Muscle layer of duodenum (tissue), 2 donors: ENCODE measurements at regions not wholly inside any gene's neighbourhood (a gene's known extent, or its start where the extent isn't known, plus 50 kb on each side); places are given as distances from the start of the nearest gene placed in this dataset.

Experiments
- H3K27ac ChIP-seq: one replicate; pipeline ENCODE4 v1.7.0; 2013; ENCODE audit warnings: mild to moderate bottlenecking, low read length
- H3K27me3 ChIP-seq: one replicate; pipeline ENCODE4 v1.7.0; 2013; ENCODE audit warnings: low read depth, mild to moderate bottlenecking, control low read depth, low read length
- H3K36me3 ChIP-seq, 2 donors: one replicate each; pipeline ENCODE4 v1.7.0; 2013; ENCODE audit warnings: low read length in 2 of 2, control low read depth in 1 of 2, mild to moderate bottlenecking in 1 of 2; ENCODE audit not compliant: insufficient read depth in 2 of 2, control insufficient read depth in 1 of 2
- H3K4me1 ChIP-seq, 2 donors: one replicate each; pipeline ENCODE4 v1.7.0; 2013; ENCODE audit warnings: low read length in 2 of 2, mild to moderate bottlenecking in 2 of 2, control low read depth in 1 of 2, moderate library complexity in 1 of 2; ENCODE audit not compliant: insufficient read depth in 2 of 2, control insufficient read depth in 1 of 2
- H3K4me3 ChIP-seq, 2 donors: one replicate each; pipeline ENCODE4 v1.7.0; 2013; ENCODE audit warnings: low read length in 2 of 2, low read depth in 1 of 2, mild to moderate bottlenecking in 1 of 2
- H3K9me3 ChIP-seq, 2 donors: one replicate each; pipeline ENCODE4 v1.7.0; 2013; ENCODE audit warnings: low read length in 2 of 2, control low read depth in 1 of 2, mild to moderate bottlenecking in 1 of 2; ENCODE audit not compliant: control insufficient read depth in 1 of 2
- donor health status: healthy.

DNA sequence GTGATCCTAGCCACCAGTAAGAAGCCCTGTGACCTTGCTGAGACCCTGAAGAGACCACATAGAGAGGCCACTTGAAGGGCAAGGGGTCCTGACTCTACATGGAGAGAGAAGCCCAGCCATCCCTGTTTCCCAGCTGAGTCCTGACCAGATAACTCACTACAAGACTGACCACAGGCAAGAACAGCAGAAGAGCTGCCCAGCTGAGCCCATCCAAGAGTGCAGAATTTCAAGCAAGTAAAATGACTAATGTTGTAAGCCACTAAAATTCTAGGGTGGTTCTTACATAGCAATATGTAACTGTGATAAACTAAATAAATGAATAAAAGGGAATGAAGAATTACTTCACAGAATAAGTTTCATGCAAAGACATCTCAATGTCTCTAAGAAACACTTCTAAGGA lies 58.4 kb upstream of the WIPF1 start:
- H3K4me3 ChIP-seq = peak overlapping the region in 1 of 2 donors; percentile 4
- H3K9me3 ChIP-seq = peaks cover 0 to 4% of the 10 kb centered on the region in 2 donors
- H3K36me3 ChIP-seq = peaks cover 0 to 8% of the 10 kb centered on the region in 2 donors
- H3K4me1 ChIP-seq = peaks cover 0 to 22% of the 10 kb centered on the region in 2 donors
- no peak overlapping the region for H3K27ac ChIP-seq
- no peaks in the 10 kb centered on the region for H3K27me3 ChIP-seq

DNA sequence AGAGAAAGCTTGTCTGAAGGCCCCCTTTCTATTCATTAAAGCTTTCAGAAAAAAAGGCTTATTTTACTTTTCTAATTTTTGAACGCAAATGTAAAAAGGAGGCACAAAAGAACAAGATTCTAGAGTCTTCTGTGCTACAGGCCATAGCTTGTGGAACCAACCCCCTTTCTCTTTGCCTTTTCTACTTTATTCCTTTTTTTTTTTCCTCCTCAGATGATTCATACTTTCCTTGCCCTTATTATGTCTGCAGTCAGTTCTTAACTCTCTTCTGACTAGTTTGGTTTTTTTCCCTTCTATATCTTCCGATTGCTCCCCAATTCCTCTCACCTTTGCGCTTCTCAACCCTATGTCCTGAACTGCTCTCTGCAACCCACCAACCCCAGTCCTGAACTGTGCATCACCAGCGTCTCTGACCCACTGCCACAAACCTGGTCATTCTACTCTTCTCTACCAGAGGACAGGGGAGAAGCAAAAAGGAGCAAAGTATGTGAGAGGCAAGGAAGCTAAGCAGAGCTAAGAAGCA lies 56.9 kb upstream of the WIPF1 start:
- H3K36me3 ChIP-seq = peaks cover 0 to 8% of the 10 kb centered on the region in 2 donors
- no peak overlapping the region for H3K4me3 ChIP-seq
- no peak overlapping the region for H3K27ac ChIP-seq
- peaks cover 0 to 14% of the 10 kb centered on the region in 2 donors for H3K4me1 ChIP-seq
- H3K9me3 ChIP-seq = peaks cover 0 to 5% of the 10 kb centered on the region in 2 donors
- no peaks in the 10 kb centered on the region for H3K27me3 ChIP-seq

DNA sequence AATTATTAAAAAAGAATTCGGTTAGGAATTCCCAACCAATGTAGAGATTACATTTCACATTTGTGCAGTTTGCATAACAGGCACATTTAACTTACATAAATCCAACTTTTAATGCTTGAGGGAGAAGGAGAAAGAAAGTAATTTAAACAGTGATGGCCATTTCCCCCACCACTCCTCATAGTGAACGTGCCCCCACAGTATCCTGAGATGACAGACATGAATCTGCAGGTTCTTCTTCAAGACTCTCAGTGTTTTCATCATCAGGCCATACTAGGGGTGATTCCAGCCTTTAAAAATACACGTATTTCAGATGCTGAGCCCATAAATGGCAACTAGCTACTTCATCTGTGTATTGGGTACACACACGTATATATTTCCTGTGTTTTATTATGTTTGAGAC lies 51.3 kb upstream of the WIPF1 start:
- peaks cover 0 to 12% of the 10 kb centered on the region in 2 donors for H3K9me3 ChIP-seq
- H3K36me3 ChIP-seq = no peaks in the 10 kb centered on the region
- H3K4me1 ChIP-seq = no peaks in the 10 kb centered on the region
- no peak overlapping the region for H3K4me3 ChIP-seq
- H3K27me3 ChIP-seq = no peaks in the 10 kb centered on the region
- no peak overlapping the region for H3K27ac ChIP-seq
